ENCODE measurements at regions not wholly inside any gene's neighbourhood (a gene's known extent, or its start where the extent isn't known, plus 50 kb on each side); places are given as distances from the start of the nearest gene placed in this dataset.

- Histone ChIP-seq H3K27ac (no peak overlapping the region), H3K4me3 (no peak overlapping the region)
- DNase-seq (ENCODE audit: low spot score), result no peak
- no peak for TF ChIP-seq CTCF (IDR thresholded peaks at IDR 0.05)
These were observed 200.5 kb downstream of the MYLK4 start for GRCh38 chr6:2550247-2550646.

GRCh38 chr6:2549834-2550233 lies 200.9 kb downstream of the MYLK4 start:
- H3K4me3 ChIP-seq, result no peak overlapping the region
- H3K27ac ChIP-seq, result no peak overlapping the region
- TF ChIP-seq CTCF (IDR thresholded peaks at IDR 0.05), result no peak
- DNase-seq (ENCODE audit: low spot score), result no peak

GRCh38 chr6:2547355-2547754 lies 203.4 kb downstream of the MYLK4 start:
- H3K27ac ChIP-seq, result no peak overlapping the region
- no peak for TF ChIP-seq CTCF (IDR thresholded peaks at IDR 0.05)
- no peak for DNase-seq (ENCODE audit: low spot score)
- H3K4me3 ChIP-seq, result no peak overlapping the region

GRCh38 chr6:2546901-2547300 lies 203.8 kb downstream of the MYLK4 start:
- Histone ChIP-seq H3K4me3 (no peak overlapping the region), H3K27ac (no peak overlapping the region)
- DNase-seq (ENCODE audit: low spot score), result no peak
- TF ChIP-seq CTCF (IDR thresholded peaks at IDR 0.05), result no peak

GRCh38 chr6:2545383-2546038 lies 205.2 kb downstream of the MYLK4 start:
- DNase-seq (ENCODE audit: low spot score), result no peak
- Histone ChIP-seq H3K4me3 (no peak overlapping the region), H3K27ac (no peak overlapping the region)
- TF ChIP-seq CTCF (IDR thresholded peaks at IDR 0.05), result no peak

GRCh38 chr6:2543321-2543720 lies 207.4 kb downstream of the MYLK4 start:
- no peak overlapping the region for H3K27ac ChIP-seq
- DNase-seq (ENCODE audit: low spot score), result no peak
- TF ChIP-seq CTCF (IDR thresholded peaks at IDR 0.05), result no peak

GRCh38 chr6:2542858-2543218 lies 207.9 kb downstream of the MYLK4 start:
- DNase-seq (ENCODE audit: low spot score), result no peak
- no peak for TF ChIP-seq CTCF (IDR thresholded peaks at IDR 0.05)
- H3K27ac ChIP-seq, result no peak overlapping the region
- H3K4me3 ChIP-seq, result no peak overlapping the region

More at GRCh38 chr6:2543321-2543720, 207.4 kb downstream of the MYLK4 start:
- no peak overlapping the region for H3K4me3 ChIP-seq

Data from coronary artery (tissue), 2 donors.